ENCODE measurements at regions not wholly inside any gene's neighbourhood (a gene's known extent, or its start where the extent isn't known, plus 50 kb on each side); places are given as distances from the start of the nearest gene placed in this dataset.
"Not testable (repeated sequence)": the region's sequence is repeated elsewhere in the genome, so short reads cannot be mapped to it uniquely, and the experiment has no call there.

- no peak for DNase-seq
These were observed 473.1 kb upstream of the PODXL start for GRCh38 chr7:132029369-132030085.

GRCh38 chr7:132028144-132028920 lies 471.9 kb upstream of the PODXL start:
- no peak for DNase-seq

- DNase-seq, result no peak
These were observed 467.9 kb upstream of the PODXL start for GRCh38 chr7:132024290-132024689.

- no peak for DNase-seq
These were observed 467.0 kb upstream of the PODXL start for GRCh38 chr7:132023466-132023865.

GRCh38 chr7:132022188-132022587 lies 465.8 kb upstream of the PODXL start:
- DNase-seq, result no peak

- DNase-seq, result no peak
These were observed 463.3 kb upstream of the PODXL start for GRCh38 chr7:132019703-132020102.

GRCh38 chr7:132009778-132010177 lies 453.4 kb upstream of the PODXL start:
- no peak for DNase-seq

GRCh38 chr7:132004529-132004928 lies 448.1 kb upstream of the PODXL start:
- no peak for DNase-seq

GRCh38 chr7:132002343-132002968 lies 446.0 kb upstream of the PODXL start:
- DNase-seq, result no peak

GRCh38 chr7:132001146-132001545 lies 444.7 kb upstream of the PODXL start:
- no peak for DNase-seq

GRCh38 chr7:131999193-131999592 lies 442.8 kb upstream of the PODXL start:
- DNase-seq, result no peak

GRCh38 chr7:131995324-131995723 lies 438.9 kb upstream of the PODXL start:
- no peak for DNase-seq

GRCh38 chr7:131981069-131981468 lies 424.6 kb upstream of the PODXL start:
- not testable (repeated sequence) for DNase-seq

- DNase-seq, result not testable (repeated sequence)
These were observed 421.7 kb upstream of the PODXL start for GRCh38 chr7:131978118-131978517.

GRCh38 chr7:131976411-131976810 lies 420.0 kb upstream of the PODXL start:
- no peak for DNase-seq

GRCh38 chr7:131974671-131975070 lies 418.2 kb upstream of the PODXL start:
- DNase-seq, result no peak

GRCh38 chr7:131972251-131972650 lies 415.8 kb upstream of the PODXL start:
- no peak for DNase-seq

- DNase-seq, result no peak
These were observed 414.2 kb upstream of the PODXL start for GRCh38 chr7:131970602-131971001.

GRCh38 chr7:131969560-131969959 lies 413.1 kb upstream of the PODXL start:
- DNase-seq, result no peak

GRCh38 chr7:131967216-131967730 lies 410.8 kb upstream of the PODXL start:
- DNase-seq, result no peak

GRCh38 chr7:131964203-131964602 lies 407.8 kb upstream of the PODXL start:
- no peak for DNase-seq

GRCh38 chr7:131961054-131961680 lies 404.7 kb upstream of the PODXL start:
- no peak for DNase-seq

GRCh38 chr7:131959106-131959812 lies 402.8 kb upstream of the PODXL start:
- DNase-seq, result no peak

Data from NCI-H1417 treated with DMSO at 0.1 percent for 48 hours (cell line).